ENCODE measurements at regions not wholly inside any gene's neighbourhood (a gene's known extent, or its start where the extent isn't known, plus 50 kb on each side); places are given as distances from the start of the nearest gene placed in this dataset.

GRCh38 chr9:95373069-95373681 is 55.7 kb upstream of the FANCC start:
- CTCF ChIA-PET = no interaction called here
- DNase-seq (ENCODE audit: low read depth, low spot score) = no peak
- POLR2A ChIA-PET = no interaction called here
- Histone ChIP-seq H3K9me3 (ENCODE audit: control insufficient read depth, insufficient read depth, low read length) (no peaks in the 10 kb centered on the region; the same call in 1 of the 2 replicates), H3K4me3 (ENCODE audit: low read depth, low read length) (no peak overlapping the region), H3K27me3 (ENCODE audit: control insufficient read depth, insufficient read depth, low read length) (peaks cover 4% of the 10 kb centered on the region), H3K27ac (ENCODE audit: low read depth, low read length) (no peak overlapping the region)
- no peak for TF ChIP-seq CTCF (IDR thresholded peaks at IDR 0.05; ENCODE audit: low read depth, low read length)

GRCh38 chr9:95370064-95370463 is 52.6 kb upstream of the FANCC start:
- no peak for TF ChIP-seq CTCF (IDR thresholded peaks at IDR 0.05; ENCODE audit: low read depth, low read length)
- Histone ChIP-seq H3K4me3 (ENCODE audit: low read depth, low read length) (no peak overlapping the region), H3K27ac (ENCODE audit: low read depth, low read length) (no peak overlapping the region), H3K9me3 (ENCODE audit: control insufficient read depth, insufficient read depth, low read length) (no peaks in the 10 kb centered on the region; the same call in 1 of the 2 replicates), H3K27me3 (ENCODE audit: control insufficient read depth, insufficient read depth, low read length) (peaks cover 3% of the 10 kb centered on the region)
- DNase-seq (ENCODE audit: low read depth, low spot score) = no peak
- POLR2A ChIA-PET = interaction anchor here (0.7 kb wide), 2 partner anchors 19 to 137 kb away, joined by 3 to 4 read pairs; no protein-coding TSS in a partner anchor
- CTCF ChIA-PET = interaction anchor here (0.7 kb wide), 1 partner anchor 13 kb away, joined by 3 read pairs; no protein-coding TSS in a partner anchor

GRCh38 chr9:95368377-95369160 is 51.1 kb upstream of the FANCC start:
- H3K4me3 ChIP-seq (ENCODE audit: low read depth, low read length) = no peak overlapping the region
- ChIA-PET CTCF (interaction anchor here (0.6 kb wide), 1 partner anchor 148 kb away, joined by 6 read pairs; the partner anchor contains the start of gene PTCH1), POLR2A (no interaction called here)
- H3K27me3 ChIP-seq (ENCODE audit: control insufficient read depth, insufficient read depth, low read length) = peaks cover 3% of the 10 kb centered on the region
- H3K27ac ChIP-seq (ENCODE audit: low read depth, low read length) = no peak overlapping the region
- no peak for TF ChIP-seq CTCF (IDR thresholded peaks at IDR 0.05; ENCODE audit: low read depth, low read length)
- DNase-seq (ENCODE audit: low read depth, low spot score) = no peak
- no peaks in the 10 kb centered on the region; the same call in 1 of the 2 replicates for H3K9me3 ChIP-seq (ENCODE audit: control insufficient read depth, insufficient read depth, low read length)
